GM04504 (cell line): ENCODE measurements at regions not wholly inside any gene's neighbourhood (a gene's known extent, or its start where the extent isn't known, plus 50 kb on each side); places are given as distances from the start of the nearest gene placed in this dataset.

ENCODE experiments used
- DNase-seq: peaks from one replicate; pipeline ENCODE4 v3.0.0-alpha.2; 2012; ENCODE audit warnings: low read depth

DNA sequence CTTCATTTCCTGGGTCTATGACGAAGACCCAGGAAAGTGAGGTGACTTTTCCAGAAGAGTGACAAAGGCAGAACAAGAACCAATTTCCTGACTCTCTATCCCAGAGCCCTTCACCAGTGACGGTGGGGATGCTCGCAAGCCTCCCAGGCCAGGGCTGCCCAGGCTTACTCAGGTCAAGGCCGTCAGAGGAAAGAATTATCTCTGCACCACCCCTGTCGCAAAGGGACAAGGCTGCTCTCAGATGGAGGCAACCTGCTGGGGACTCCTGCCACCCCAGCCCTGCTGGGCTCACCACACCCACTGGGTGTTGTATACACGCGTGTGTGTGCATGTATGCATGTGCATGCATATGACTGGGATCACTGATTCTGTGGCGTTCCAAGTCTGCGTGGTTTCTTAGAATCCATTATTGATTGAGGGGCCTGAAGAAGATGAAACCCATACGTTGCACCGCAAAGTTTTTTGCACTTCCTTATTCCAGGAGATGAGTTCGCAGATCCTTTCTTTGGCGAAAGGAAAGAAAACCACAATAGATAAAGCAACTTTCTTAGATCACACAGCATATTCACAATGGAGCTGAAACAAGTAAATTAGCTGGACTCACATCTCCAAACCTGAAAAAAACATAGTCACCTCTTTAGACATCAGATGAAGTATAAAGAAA lies 255.8 kb downstream of the RHOU start:
- no peak for DNase-seq

- DNase-seq: no peak
Measured at GRCh38 chr1:228992044-228992443, 256.8 kb downstream of the RHOU start.

DNA sequence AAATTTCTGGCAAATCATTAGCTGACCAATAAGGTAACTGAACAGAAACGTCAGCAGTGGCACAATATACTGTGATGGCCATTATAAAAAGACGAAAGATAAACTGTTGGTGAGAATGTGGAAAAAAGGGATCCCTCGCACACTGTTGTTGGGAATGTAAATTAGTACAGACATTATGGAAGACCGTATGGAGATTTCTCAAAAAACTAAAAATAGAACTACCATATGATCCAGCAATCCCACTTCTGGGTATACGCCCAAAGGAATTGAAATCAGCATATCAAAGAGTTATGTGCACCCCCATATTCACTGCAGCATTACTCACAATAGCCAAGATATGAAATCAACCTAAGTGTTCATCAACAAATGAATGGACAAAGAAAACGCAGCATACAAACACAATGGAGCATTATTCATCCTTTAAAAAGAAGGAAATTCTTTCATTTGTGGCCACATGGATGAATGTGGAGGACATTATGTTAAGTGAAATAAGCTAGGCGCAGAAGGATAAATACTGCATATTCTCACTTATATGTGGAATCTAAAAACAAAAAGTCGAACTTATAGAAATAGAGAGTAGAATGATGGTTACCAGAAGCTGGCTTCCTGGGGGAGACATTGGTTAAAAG lies 257.7 kb downstream of the RHOU start:
- no peak for DNase-seq

DNA sequence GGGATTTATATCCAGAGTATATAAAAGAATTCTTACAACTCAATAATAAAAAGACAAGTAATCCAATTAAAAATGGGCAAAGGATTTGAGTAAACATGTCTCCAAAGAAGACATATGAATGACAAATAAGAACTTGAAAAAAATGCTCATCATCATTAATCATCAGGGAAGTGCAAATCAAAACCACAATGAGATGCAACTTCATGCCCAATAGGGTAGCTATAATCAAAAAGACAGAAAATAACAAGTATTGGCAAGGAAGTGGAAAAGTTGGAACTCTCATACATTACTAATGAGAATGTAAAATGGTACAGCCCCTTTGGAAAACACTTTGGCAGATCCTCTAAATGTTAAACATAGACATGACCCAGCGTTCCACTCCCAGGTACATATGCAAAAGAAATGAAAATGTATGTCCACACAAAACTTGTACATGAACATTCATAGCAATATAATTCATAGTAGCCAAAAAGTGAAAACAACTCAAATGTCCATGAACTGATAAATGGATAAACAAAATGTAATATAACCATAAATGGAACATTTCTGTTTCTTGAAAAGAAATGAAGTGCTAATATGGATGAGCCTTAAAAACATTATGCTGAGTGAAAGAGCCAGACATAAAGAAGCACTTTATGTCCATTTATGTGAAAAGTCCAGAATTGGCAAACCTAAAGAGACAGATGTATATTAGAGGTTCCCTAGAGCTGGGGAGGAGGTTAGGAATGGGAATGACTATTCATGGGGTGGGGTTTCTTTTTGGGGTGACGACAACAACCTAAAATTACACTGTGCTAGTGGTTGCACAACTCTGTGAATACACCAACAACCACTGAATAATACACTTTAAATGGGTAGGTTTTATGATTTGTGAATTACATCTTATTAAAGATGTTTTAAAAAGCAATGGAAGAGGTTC lies 259.7 kb downstream of the RHOU start:
- no peak for DNase-seq

DNA sequence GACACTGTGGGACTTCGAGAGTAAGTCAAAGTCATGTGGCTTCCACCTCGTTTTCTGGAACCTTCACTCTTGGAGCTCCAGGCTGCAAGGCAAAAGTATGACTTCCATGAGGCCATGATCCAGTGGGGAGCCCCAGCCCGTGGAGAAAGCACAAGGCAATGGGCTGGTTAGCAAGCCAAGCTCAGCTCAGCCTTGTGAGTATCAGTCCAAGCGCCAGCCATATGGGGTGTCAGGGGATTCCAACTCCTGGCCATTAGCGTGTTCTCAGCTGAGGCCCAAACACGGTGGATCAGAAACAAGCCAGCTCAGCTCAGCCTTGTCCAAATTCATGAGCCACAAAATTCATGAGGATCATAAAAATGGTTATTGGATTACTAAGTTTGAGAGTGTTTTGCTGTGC lies 261.0 kb downstream of the RHOU start:
- DNase-seq: no peak

GRCh38 chr1:228997721-228998144 lies 262.5 kb downstream of the RHOU start:
- DNase-seq: no peak

- no peak for DNase-seq
Measured at GRCh38 chr1:228998179-228998578, 262.9 kb downstream of the RHOU start.

GRCh38 chr1:228999446-229000170 lies 264.3 kb downstream of the RHOU start:
- DNase-seq: no peak

- no peak for DNase-seq
Measured at GRCh38 chr1:229000187-229000586, 264.9 kb downstream of the RHOU start.

DNA sequence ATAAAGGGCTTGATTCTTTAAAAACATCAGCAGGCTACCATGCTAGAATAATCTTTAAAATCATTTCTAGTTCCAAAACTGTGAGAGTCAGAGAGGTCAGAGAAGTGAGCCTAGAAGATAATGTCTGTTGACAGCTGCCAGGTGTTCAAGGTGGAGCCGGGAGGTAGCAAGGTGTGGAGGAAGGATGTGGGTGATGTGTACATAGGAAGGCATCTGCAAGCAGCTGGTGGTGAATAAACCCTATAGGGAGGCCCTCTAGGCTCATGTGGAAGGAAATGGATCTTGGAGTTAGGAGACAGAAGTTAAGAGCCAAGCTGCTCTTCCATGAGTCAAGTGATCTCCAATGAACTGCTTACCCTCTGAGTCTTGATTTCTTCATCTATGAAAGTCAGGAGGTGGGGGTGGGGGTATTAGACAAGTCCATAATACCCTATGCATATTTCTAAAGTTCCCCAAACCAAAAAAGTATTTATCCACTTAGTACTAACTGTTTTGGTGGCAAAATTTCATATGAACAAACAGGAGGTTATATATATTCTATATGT lies 266.3 kb downstream of the RHOU start:
- no peak for DNase-seq

DNA sequence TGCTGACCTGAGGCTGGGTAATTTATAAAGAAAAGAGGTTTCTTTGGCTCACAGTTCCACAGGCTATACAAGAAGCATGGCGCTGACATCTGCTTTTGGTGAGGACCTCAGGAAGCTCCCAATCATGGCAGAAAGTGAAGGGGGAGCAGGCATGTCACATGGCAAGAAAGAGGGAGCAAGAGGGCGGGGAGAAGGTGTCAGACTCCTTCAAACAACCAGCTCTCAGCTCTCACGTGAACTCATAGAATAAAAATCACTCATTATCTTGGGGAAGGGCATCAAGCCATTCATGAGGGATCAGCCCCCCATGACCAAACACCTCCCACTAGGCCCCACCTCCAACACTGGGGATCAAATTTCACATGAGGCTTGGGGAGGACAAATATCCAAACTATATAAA lies 266.8 kb downstream of the RHOU start:
- DNase-seq: no peak

DNA sequence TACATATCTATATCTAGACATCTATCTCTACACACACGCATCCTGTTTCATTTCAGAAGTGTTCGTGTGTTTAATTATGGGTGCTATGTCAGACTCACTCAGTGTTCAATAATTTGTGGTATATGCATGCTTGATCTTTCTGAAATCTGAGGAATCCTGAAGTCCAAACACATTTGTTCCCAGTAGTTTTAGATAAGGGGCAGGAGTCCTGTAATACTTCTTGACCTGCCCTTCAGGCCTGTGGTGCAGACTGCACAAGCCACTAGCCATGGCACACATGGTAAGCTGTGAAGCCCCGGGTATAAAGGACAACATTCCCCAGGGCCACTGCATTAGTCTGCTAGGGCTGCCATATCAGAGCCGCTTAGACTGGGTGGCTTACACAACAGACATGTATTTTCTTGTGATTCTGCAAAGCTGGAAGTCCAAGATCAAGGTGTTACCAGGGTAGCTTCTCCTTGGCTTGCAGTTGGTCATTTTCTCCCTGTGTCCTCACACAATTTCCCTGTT lies 267.2 kb downstream of the RHOU start:
- DNase-seq: no peak

- no peak for DNase-seq
Measured at GRCh38 chr1:229003233-229004031, 267.5 kb upstream of the RAB4A start.

- DNase-seq: no peak
Measured at GRCh38 chr1:229004066-229004833, 266.7 kb upstream of the RAB4A start.

- DNase-seq: no peak
Measured at GRCh38 chr1:229005097-229005496, 265.8 kb upstream of the RAB4A start.

- no peak for DNase-seq
Measured at GRCh38 chr1:229005556-229005955, 265.4 kb upstream of the RAB4A start.

DNA sequence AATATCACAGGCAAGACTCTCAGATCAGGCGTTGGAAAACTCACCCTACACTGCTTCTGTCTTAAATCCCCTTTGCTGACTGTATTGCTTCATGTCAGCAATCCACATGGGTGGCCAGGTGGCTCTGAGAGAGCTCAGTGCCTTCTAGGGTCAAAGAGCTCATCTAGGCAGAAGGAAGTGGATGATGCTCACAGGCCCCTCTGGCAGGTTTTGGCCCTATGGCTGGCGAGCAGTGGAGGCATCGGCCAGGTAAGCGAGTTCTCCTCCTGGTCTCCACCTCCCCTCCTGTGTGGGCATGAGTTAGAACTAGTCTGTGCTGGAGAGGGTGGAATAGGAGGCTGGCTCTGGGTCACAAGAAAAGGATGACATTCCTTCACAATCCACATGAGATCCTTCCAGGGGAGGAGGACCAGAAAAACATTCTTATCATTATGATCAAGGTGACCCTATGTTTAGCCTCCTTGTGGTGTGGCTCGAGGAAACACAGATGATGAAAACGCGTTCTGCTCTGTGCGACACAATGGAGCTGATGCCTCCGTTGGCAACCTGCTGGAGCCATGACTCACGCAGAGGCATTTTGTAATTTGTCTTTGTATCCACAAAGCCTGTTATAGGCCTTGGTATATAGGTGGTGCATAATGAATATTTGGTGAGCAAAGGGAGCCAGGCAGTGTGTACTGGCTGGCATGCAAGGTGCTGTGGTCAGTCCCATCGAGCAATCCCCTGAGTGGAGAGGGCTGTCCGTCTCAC lies 264.6 kb upstream of the RAB4A start:
- no peak for DNase-seq

GRCh38 chr1:229007167-229007566 lies 263.7 kb upstream of the RAB4A start:
- no peak for DNase-seq

DNA sequence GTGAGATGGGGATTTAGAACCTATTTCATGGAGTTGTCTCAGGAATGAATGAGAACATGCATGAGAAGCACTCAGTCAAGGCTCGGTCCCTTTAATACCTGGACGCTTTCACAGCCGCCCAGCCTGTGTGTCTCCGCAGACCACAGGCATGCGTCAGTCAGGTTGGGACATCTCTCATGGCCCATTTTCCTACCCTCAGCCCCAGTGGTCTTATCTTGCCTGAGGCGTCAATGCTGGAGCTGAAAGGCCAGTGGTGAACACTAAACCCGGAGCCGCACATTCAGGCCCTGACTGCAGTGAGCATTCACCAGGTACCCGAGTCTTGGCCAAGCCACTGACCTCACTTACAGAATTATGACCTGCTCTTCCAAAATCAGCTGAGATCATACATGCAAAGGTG lies 263.2 kb upstream of the RAB4A start:
- no peak for DNase-seq
